Stimulated activated CD8-positive, alpha-beta memory T cell treated with anti-CD3 and anti-CD28 coated beads, Interleukin-12 subunit alpha, Interleukin-12 subunit beta, amount 100 ng/mL, for 4 hours (primary cell): ENCODE measurements at regions not wholly inside any gene's neighbourhood (a gene's known extent, or its start where the extent isn't known, plus 50 kb on each side); places are given as distances from the start of the nearest gene placed in this dataset.
A peak's percentile ranks its signal among the peaks of the same experiment; 100 is the strongest.
"Not testable (repeated sequence)": the region's sequence is repeated elsewhere in the genome, so short reads cannot be mapped to it uniquely, and the experiment has no call there.

ENCODE experiments used
- DNase-seq: peaks from one replicate; pipeline ENCODE4 v3.0.0-alpha.2; 2020; ENCODE audit warnings: low read depth

GRCh38 chr17:65307081-65307960 is 170.2 kb downstream of the RGS9 start:
- no peak for DNase-seq

- no peak for DNase-seq
These were observed 168.6 kb downstream of the RGS9 start for GRCh38 chr17:65305778-65306177.

- DNase-seq, result no peak
These were observed 167.9 kb downstream of the RGS9 start for GRCh38 chr17:65305116-65305515.

- not testable (repeated sequence) for DNase-seq
These were observed 164.7 kb downstream of the RGS9 start for GRCh38 chr17:65301882-65302281.

DNA sequence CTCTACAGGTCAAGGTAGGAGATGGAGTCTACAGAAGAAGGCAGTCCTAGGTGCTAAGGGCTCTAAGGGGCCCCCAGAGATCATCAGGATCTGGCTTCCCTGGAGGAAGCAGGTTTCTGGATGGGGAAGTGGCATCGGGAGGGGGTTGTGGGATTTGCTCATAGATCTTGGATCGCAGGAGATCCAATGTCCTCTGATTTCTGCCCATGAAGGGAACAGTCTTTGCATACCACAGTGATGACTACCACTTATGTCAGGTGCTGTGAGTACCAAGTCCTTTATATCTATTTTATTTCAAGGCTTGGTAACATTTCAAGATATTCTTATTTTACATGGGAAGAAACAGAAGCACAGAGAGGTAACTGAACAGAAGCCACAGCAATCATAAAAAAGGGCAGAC is 164.0 kb downstream of the RGS9 start:
- DNase-seq, result no peak

GRCh38 chr17:65297916-65298315 is 160.7 kb downstream of the RGS9 start:
- no peak for DNase-seq

DNA sequence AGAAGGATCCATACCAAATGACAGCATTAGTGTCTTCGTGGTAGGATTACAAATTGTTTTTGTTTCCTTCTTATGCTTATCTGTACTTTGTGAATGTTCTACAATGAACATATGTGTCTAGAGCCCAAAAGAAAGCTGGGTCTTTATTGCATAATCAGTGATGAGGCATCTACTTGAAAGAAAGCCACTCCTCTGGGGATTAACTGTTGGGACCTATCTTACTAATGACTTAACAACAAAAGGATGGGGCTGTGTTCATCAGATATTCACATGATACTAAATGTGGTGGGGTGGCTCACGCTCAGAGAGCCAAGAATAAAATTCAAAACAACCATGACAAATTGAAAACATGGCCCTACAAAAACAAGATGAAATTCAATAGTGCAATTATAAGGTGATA is 160.2 kb downstream of the RGS9 start:
- DNase-seq, result no peak

GRCh38 chr17:65294181-65294719 is 157.1 kb downstream of the RGS9 start:
- peak; percentile 21 for DNase-seq

DNA sequence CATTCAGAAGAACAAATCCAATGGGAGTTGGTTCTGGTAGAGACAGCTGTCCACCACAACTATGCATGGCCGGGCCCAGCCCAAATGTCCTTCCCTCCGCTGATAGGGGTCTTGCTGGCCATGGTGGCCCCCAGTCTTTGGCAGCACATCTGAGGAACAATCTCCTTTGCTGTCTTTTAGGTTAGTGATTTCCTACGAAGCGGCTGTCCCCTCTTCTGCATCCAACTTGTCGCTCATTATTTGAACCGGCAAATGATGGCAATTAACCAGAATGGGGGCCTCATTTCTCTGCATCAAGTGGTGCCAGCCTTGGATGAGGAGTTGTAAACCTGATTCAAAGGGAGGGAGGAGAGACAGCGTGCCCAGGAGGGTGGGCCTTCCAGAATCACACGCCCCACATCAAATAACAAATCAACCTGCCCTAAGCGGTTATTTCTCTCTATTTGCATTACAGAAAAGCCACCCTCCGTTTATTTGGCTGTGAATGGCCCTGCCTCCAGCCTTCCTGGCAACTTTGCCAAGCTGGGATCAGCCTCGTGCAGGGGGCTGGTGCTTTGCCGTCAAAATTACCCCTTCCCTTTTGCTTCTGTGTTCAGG is 156.5 kb downstream of the RGS9 start:
- no peak for DNase-seq

GRCh38 chr17:65292430-65292829 is 155.3 kb downstream of the RGS9 start:
- no peak for DNase-seq

- DNase-seq, result not testable (repeated sequence)
These were observed 154.1 kb downstream of the RGS9 start for GRCh38 chr17:65291301-65291700.

DNA sequence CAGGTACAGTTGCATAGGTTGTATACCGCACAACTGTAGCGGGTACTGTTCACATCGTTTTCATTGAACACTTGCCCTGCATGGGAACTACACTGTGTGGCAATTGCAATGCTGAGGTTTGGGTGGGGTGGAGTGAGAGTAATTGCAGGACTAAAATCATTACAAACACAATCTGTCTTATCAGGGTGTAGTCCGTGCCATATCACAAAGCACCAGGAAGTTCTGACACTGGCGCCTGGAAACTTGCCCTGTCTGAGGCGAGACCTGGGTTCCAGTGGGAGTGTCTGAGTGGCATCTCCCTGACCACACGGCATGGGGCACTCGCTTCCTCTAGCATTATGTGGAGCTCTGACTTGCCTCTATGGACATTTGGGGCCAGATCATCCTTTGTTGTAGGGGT is 153.4 kb downstream of the RGS9 start:
- no peak for DNase-seq

DNA sequence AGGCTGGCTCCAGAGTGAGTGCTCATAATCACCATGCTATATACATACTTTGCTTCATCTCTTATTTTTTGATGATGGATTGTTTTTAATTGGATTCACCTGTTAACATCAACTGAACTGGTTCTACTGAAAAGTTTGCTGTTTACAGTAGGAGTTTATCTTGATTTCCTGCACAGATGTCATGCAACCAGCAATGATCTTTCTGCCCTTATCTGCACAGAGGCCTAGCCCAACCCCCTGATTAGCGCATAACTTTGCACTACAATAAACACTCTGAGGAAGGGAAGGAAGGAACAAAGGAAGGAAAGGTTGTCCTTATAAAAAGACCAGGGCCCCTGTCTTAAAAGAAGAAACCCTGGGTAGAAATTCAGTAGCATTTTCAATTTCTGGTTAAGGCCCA is 152.9 kb downstream of the RGS9 start:
- no peak for DNase-seq

DNA sequence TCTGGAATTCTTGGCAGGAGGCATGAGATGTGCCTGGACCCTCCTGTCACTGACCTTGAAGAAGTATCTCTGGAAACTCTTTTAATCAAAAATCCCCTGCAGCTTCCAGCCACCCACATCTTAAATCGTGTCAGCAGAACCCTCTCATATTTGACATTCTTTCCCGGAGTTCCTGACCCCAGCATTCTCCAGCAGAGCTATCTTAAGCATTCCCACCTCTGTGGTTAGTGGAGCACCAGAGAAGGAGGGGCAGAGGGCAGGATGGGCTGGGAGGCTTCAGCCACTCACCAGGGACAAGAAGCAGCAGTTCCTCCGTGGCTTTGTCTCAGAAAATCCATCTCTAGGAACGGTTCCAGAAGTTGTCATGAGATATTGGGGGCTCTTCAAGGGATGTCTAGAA is 149.9 kb downstream of the RGS9 start:
- DNase-seq, result no peak

DNA sequence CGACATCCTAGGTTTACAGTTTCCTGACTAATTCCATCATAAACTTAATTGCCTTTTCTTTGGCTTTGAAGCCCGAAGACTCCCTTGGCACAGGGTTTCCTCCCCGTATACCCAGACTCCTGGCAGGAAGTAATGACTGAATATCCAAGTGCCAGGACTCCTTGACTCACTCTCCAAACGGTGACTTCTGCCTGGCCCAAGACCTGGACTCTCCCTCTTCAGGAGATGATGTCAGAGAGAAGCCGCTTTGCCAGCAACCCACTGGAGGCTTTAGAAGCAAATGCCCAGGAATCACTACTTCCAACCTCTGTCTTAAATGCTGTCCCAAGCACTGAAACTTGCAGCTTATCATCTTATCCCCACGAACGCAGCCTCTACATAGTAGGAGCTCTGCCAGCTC is 146.5 kb downstream of the RGS9 start:
- DNase-seq, result no peak

GRCh38 chr17:65279456-65279855 is 142.3 kb downstream of the RGS9 start:
- no peak for DNase-seq

GRCh38 chr17:65278820-65279184 is 141.6 kb downstream of the RGS9 start:
- DNase-seq, result no peak

DNA sequence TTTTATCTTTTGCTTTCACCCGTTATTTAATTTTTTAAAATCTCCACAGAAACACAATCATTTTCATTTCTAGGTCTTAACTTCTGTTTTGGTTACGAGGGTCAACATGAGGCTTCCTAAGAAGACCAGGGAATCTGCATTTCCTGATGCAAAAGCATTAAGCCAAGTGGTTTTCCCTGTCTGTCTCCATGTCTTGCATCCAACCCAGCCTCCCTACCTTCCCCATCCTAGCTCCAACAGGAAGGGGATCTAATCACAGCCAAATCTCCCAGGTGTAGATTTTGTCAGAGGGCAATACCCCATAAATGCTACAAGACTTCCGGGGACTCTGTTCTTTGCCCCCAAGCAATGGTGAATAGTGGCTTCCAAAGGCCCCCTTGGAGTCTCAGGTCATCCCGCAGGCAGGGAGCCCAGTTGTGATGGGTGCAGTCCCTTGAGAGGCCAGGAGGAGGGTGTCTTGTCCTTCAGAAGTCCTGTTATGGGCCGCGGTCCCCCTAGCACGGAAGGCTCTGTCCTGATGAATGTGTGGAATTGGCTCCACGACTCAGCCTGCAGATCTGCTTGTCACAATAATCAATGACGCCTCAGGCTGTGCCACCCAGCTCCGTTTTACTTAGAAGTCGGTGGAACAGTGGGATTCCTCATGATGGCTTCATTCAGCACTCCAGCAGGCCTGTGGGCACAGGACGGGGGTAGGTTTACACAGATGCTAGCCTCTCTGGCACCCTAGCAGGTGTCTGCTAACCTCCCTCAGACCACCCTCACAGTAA is 141.1 kb downstream of the RGS9 start:
- no peak for DNase-seq

DNA sequence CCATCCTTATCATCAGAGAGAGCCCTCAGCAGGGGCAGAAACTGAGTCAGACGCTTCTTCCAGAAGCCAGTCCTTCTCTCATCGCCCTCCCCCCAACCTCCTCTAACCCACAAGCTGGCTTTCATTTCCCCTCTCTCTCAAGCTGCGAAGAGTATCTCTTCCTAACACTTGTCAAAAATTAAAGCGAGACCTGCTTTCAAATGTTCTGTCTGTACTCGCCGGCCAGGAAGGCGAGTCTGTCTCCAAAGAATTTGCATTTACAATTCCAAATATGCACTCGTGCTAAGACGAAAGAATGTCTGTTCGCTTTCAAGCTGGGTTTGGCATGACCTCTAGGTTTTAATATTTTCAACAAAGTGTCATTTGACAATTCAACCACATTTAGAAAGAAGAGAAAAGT is 140.4 kb downstream of the RGS9 start:
- DNase-seq, result no peak
